B cell (primary cell): ENCODE measurements at regions not wholly inside any gene's neighbourhood (a gene's known extent, or its start where the extent isn't known, plus 50 kb on each side); places are given as distances from the start of the nearest gene placed in this dataset.

ENCODE experiments used
- CTCF ChIP-seq: fragments of 200-600 bp; IDR thresholded peaks from one replicate; pipeline ENCODE4 v1.8.0; 2022; ENCODE audit warnings: antibody characterized with exemption, mild to moderate bottlenecking
- EZH2 ChIP-seq: IDR thresholded peaks from 2 replicates; pipeline ENCODE4 v1.6.1; 2012; ENCODE audit warnings: borderline replicate concordance, low read depth, mild to moderate bottlenecking, moderate library complexity, low read length; ENCODE audit not compliant: insufficient read depth, poor library complexity, severe bottlenecking

- no peak for TF ChIP-seq CTCF
- TF ChIP-seq EZH2, result no peak
These were observed 342.6 kb downstream of the TCERG1L start for GRCh38 chr10:130968964-130969363.
